ENCODE measurements at regions not wholly inside any gene's neighbourhood (a gene's known extent, or its start where the extent isn't known, plus 50 kb on each side); places are given as distances from the start of the nearest gene placed in this dataset.

GRCh38 chr9:80369641-80370040, 797.9 kb downstream of the TLE4 start:
- no peaks in the 10 kb centered on the region for H3K9me3 ChIP-seq (replicated peaks; ENCODE audit: control insufficient read depth, insufficient read depth, low read length)
- H4K20me1 ChIP-seq (ENCODE audit: control insufficient read depth, insufficient read depth) = no peaks in the 10 kb centered on the region
- no peak for DNase-seq (ENCODE audit: low read depth, low spot score)
- intact Hi-C loops (cut with micrococcal nuclease; ENCODE audit: unreplicated experiment) (no loop called here), in situ Hi-C loops (cut with MboI) (no loop called here)
- SMC1A ChIA-PET (ENCODE audit: uncharacterized antibody, unreplicated experiment) = interaction anchor here (1.0 kb wide), 1 partner anchor 51 kb away, joined by 3 read pairs; no protein-coding TSS in a partner anchor
- H3K9ac ChIP-seq (ENCODE audit: control insufficient read depth, insufficient read depth, low read length) = no peak overlapping the region
- 0% methylated on average over 2 of the region's 2 CpGs for WGBS (ENCODE audit: insufficient coverage, insufficient replicate concordance, low lambda C conversion rate, missing lambda C conversion rate)
- BruUV-seq (replicated peaks) = no TSS peak
- RAD21 ChIA-PET (ENCODE audit: unreplicated experiment) = no interaction called here
- no peak overlapping the region for H2AFZ ChIP-seq (ENCODE audit: control insufficient read depth, low read depth, low read length)
- FAIRE-seq = no peak
- TF ChIP-seq MYB (IDR thresholded peaks at IDR 0.05; ENCODE audit: borderline replicate concordance, low read depth, low read length) = no peak
- TF ChIP-seq RUNX3 (IDR thresholded peaks at IDR 0.05; ENCODE audit: low read length) = no peak
- H3K79me2 ChIP-seq (ENCODE audit: control insufficient read depth, insufficient read depth, low read length) = no peaks in the 10 kb centered on the region
- H3K4me3 ChIP-seq = no peak overlapping the region
- H3K27ac ChIP-seq (ENCODE audit: control insufficient read depth, insufficient read depth) = no peak overlapping the region
- no peak for ATAC-seq
- H3K36me3 ChIP-seq (ENCODE audit: control insufficient read depth in 2 of 2, insufficient read depth in 2 of 2, low read length in 1 of 2) = no peaks in the 10 kb centered on the region
- H3K4me2 ChIP-seq (ENCODE audit: control insufficient read depth, insufficient read depth) = no peak overlapping the region
- no peaks in the 10 kb centered on the region for H3K27me3 ChIP-seq (replicated peaks in 1 of 2; ENCODE audit: control insufficient read depth in 2 of 2, insufficient read depth in 2 of 2, low read length in 1 of 2)
- CTCF ChIA-PET = no interaction called here
- no peaks in the 10 kb centered on the region for H3K4me1 ChIP-seq (ENCODE audit: control insufficient read depth, insufficient read depth, low read length)
- POLR2A ChIA-PET = no interaction called here

GRCh38 chr9:80366626-80367025, 794.9 kb downstream of the TLE4 start:
- Histone ChIP-seq H3K27ac (ENCODE audit: control insufficient read depth, insufficient read depth) (no peak overlapping the region), H2AFZ (ENCODE audit: control insufficient read depth, low read depth, low read length) (no peak overlapping the region), H3K4me1 (ENCODE audit: control insufficient read depth, insufficient read depth, low read length) (no peaks in the 10 kb centered on the region), H3K9me3 (replicated peaks; ENCODE audit: control insufficient read depth, insufficient read depth, low read length) (no peaks in the 10 kb centered on the region), H3K27me3 (replicated peaks in 1 of 2; ENCODE audit: control insufficient read depth in 2 of 2, insufficient read depth in 2 of 2, low read length in 1 of 2) (no peaks in the 10 kb centered on the region), H3K36me3 (ENCODE audit: control insufficient read depth in 2 of 2, insufficient read depth in 2 of 2, low read length in 1 of 2) (no peaks in the 10 kb centered on the region), H3K4me3 (no peak overlapping the region), H3K79me2 (ENCODE audit: control insufficient read depth, insufficient read depth, low read length) (no peaks in the 10 kb centered on the region), H3K4me2 (ENCODE audit: control insufficient read depth, insufficient read depth) (no peak overlapping the region), H3K9ac (ENCODE audit: control insufficient read depth, insufficient read depth, low read length) (no peak overlapping the region), H4K20me1 (ENCODE audit: control insufficient read depth, insufficient read depth) (no peaks in the 10 kb centered on the region)
- CTCF ChIA-PET = no interaction called here
- in situ Hi-C loops (cut with MboI) = no loop called here
- no peak for FAIRE-seq
- RAD21 ChIA-PET (ENCODE audit: unreplicated experiment) = no interaction called here
- SMC1A ChIA-PET (ENCODE audit: uncharacterized antibody, unreplicated experiment) = no interaction called here
- intact Hi-C loops (cut with micrococcal nuclease; ENCODE audit: unreplicated experiment) = no loop called here
- no peak for DNase-seq (ENCODE audit: low read depth, low spot score)
- ATAC-seq = no peak
- WGBS (ENCODE audit: insufficient coverage, insufficient replicate concordance, low lambda C conversion rate, missing lambda C conversion rate) = 16% methylated on average over 2 of the region's 2 CpGs
- POLR2A ChIA-PET = no interaction called here
- no TSS peak for BruUV-seq (replicated peaks)
- TF ChIP-seq BCLAF1 (IDR thresholded peaks at IDR 0.05) (no peak), ASH2L (IDR thresholded peaks at IDR 0.05; ENCODE audit: borderline replicate concordance, low read depth) (no peak), MEF2A (IDR thresholded peaks at IDR 0.05; ENCODE audit: insufficient read depth, low read depth, low read length) (no peak), NFIC (IDR thresholded peaks at IDR 0.05; ENCODE audit: low read depth, low read length) (no peak), NKRF (conservative IDR thresholded peaks at IDR 0.05) (no peak), FOXM1 (IDR thresholded peaks at IDR 0.05; ENCODE audit: low read depth, low read length) (no peak), GATAD2B (conservative IDR thresholded peaks at IDR 0.05; ENCODE audit: low read depth) (no peak), STAT3 (IDR thresholded peaks at IDR 0.05; ENCODE audit: low read depth, low read length) (no peak), SUZ12 (IDR thresholded peaks at IDR 0.05; ENCODE audit: unreplicated experiment) (no peak), HDGF (IDR thresholded peaks at IDR 0.05) (no peak), GABPA (IDR thresholded peaks at IDR 0.05; ENCODE audit: low read depth) (no peak), RFX5 (IDR thresholded peaks at IDR 0.05; ENCODE audit: low read depth, low read length) (no peak), MTA2 (IDR thresholded peaks at IDR 0.05; ENCODE audit: low read depth) (no peak), ZSCAN29 (IDR thresholded peaks at IDR 0.05) (no peak)

All from GM12878 (cell line).